ENCODE measurements at regions not wholly inside any gene's neighbourhood (a gene's known extent, or its start where the extent isn't known, plus 50 kb on each side); places are given as distances from the start of the nearest gene placed in this dataset.
"Not testable (repeated sequence)": the region's sequence is repeated elsewhere in the genome, so short reads cannot be mapped to it uniquely, and the experiment has no call there.

GRCh38 chr14:37841039-37841438, 245.6 kb downstream of the TTC6 start:
- CTCF ChIA-PET (ENCODE audit: low intra/inter-chr PET ratio, low total read pairs); H3K27ac ChIP-seq (ENCODE audit: extremely low read length, insufficient read depth, low read length); H3K27me3 ChIP-seq (ENCODE audit: control insufficient read depth in 1 of 2, insufficient read depth in 2 of 2, low read length in 2 of 2); H3K4me2 ChIP-seq (ENCODE audit: low read depth, low read length); H3K79me2 ChIP-seq (ENCODE audit: insufficient read depth, low read length); H3K9ac ChIP-seq (ENCODE audit: insufficient read depth, low read depth, low read length); H3K36me3 ChIP-seq (replicated peaks in 1 of 2; ENCODE audit: control insufficient read depth in 1 of 2, insufficient read depth in 2 of 2, low read length in 2 of 2); POLR2A ChIA-PET; H3K9me3 ChIP-seq (ENCODE audit: low read length); H4K20me1 ChIP-seq (ENCODE audit: insufficient read depth, low read length); BruUV-seq (replicated peaks); intact Hi-C loops (cut with micrococcal nuclease; ENCODE audit: unreplicated experiment); H2AFZ ChIP-seq (ENCODE audit: low read length); DNase-seq (ENCODE audit: low spot score); FAIRE-seq; H3K4me3 ChIP-seq (replicated peaks in 1 of 3; ENCODE audit: insufficient read depth in 1 of 3, low read depth in 2 of 3, low read length in 3 of 3); ATAC-seq: not testable (repeated sequence)
- in situ Hi-C loops (cut with HindIII; ENCODE audit: extremely low pct_ligation_motif_present, low pct_unique_long_range_greater_than_20kb), result loop anchor here (25.0 kb wide), 1 partner anchor 1979 kb away; no protein-coding TSS in a partner anchor
- TF ChIP-seq ZNF10 (CRISPR knock-in tag; IDR thresholded peaks at IDR 0.05; ENCODE audit: borderline replicate concordance, low read depth) (0 out of 2 replicates have a peak, but pooled peaks have one; percentile 47), MAFF (IDR thresholded peaks at IDR 0.05; ENCODE audit: low read depth, low read length) (peak; percentile 92), MAFK (conservative IDR thresholded peaks at IDR 0.05 in 1 of 2, IDR thresholded peaks at IDR 0.05 in 1 of 2; ENCODE audit: low read length in 2 of 2) (peak; percentile 95)
- WGBS (ENCODE audit: low lambda C conversion rate), result 87% methylated on average over 4 of the region's 4 CpGs
- peaks cover 19% of the 10 kb centered on the region for H3K4me1 ChIP-seq (ENCODE audit: insufficient read depth, low read length)

- ChIA-PET CTCF (ENCODE audit: low intra/inter-chr PET ratio, low total read pairs) (no interaction called here), POLR2A (interaction anchor here (0.9 kb wide), 1 partner anchor 23 kb away, joined by 3 read pairs; no protein-coding TSS in a partner anchor)
- H2AFZ ChIP-seq (ENCODE audit: low read length), result no peak overlapping the region
- no peaks in the 10 kb centered on the region for H3K9me3 ChIP-seq (ENCODE audit: low read length)
- no peak overlapping the region for H3K4me2 ChIP-seq (ENCODE audit: low read depth, low read length)
- H4K20me1 ChIP-seq (ENCODE audit: insufficient read depth, low read length), result no peaks in the 10 kb centered on the region
- H3K4me3 ChIP-seq (replicated peaks in 1 of 3; ENCODE audit: insufficient read depth in 1 of 3, low read depth in 2 of 3, low read length in 3 of 3), result no peak overlapping the region
- in situ Hi-C loops (cut with HindIII; ENCODE audit: extremely low pct_ligation_motif_present, low pct_unique_long_range_greater_than_20kb), result loop anchor here (25.0 kb wide), 1 partner anchor 1980 kb away; no protein-coding TSS in a partner anchor
- H3K4me1 ChIP-seq (ENCODE audit: insufficient read depth, low read length), result peaks cover 19% of the 10 kb centered on the region
- no peaks in the 10 kb centered on the region for H3K27me3 ChIP-seq (ENCODE audit: control insufficient read depth in 1 of 2, insufficient read depth in 2 of 2, low read length in 2 of 2)
- no peak overlapping the region for H3K27ac ChIP-seq (ENCODE audit: extremely low read length, insufficient read depth, low read length)
- H3K36me3 ChIP-seq (replicated peaks in 1 of 2; ENCODE audit: control insufficient read depth in 1 of 2, insufficient read depth in 2 of 2, low read length in 2 of 2), result no peaks in the 10 kb centered on the region
- no TSS peak for BruUV-seq (replicated peaks)
- TF ChIP-seq NONO (IDR thresholded peaks at IDR 0.05) (no peak), NONO (CRISPR knock-in tag; conservative IDR thresholded peaks at IDR 0.05) (no peak), FOXC1 (CRISPR knock-in tag; IDR thresholded peaks at IDR 0.05; ENCODE audit: borderline replicate concordance) (no peak), ZBTB46 (CRISPR knock-in tag; IDR thresholded peaks at IDR 0.05; ENCODE audit: borderline replicate concordance) (no peak), ZNF3 (CRISPR knock-in tag; IDR thresholded peaks at IDR 0.05) (no peak), RNF219 (CRISPR knock-in tag; IDR thresholded peaks at IDR 0.05) (no peak), ZNF30 (CRISPR knock-in tag; IDR thresholded peaks at IDR 0.05) (no peak), ATF7 (IDR thresholded peaks at IDR 0.05) (no peak), ATF7 (CRISPR knock-in tag; IDR thresholded peaks at IDR 0.05) (no peak), ZNF724P (CRISPR knock-in tag; IDR thresholded peaks at IDR 0.05; ENCODE audit: borderline replicate concordance) (no peak), ZBTB21 (CRISPR knock-in tag; IDR thresholded peaks at IDR 0.05) (no peak), PPARG (CRISPR knock-in tag; conservative IDR thresholded peaks at IDR 0.05) (no peak), NFATC3 (CRISPR knock-in tag; IDR thresholded peaks at IDR 0.05) (no peak), ELF3 (CRISPR knock-in tag; IDR thresholded peaks at IDR 0.05) (no peak)
- ATAC-seq (no peak), FAIRE-seq (no peak), DNase-seq (ENCODE audit: low spot score) (no peak)
- H3K9ac ChIP-seq (ENCODE audit: insufficient read depth, low read depth, low read length), result no peak overlapping the region
- 85% methylated on average over 3 of the region's 3 CpGs for WGBS (ENCODE audit: low lambda C conversion rate)
- H3K79me2 ChIP-seq (ENCODE audit: insufficient read depth, low read length), result no peaks in the 10 kb centered on the region
- intact Hi-C loops (cut with micrococcal nuclease; ENCODE audit: unreplicated experiment), result no loop called here
Observed at GRCh38 chr14:37842106-37842505, 246.7 kb downstream of the TTC6 start.
